K562 (cell line): ENCODE measurements at regions not wholly inside any gene's neighbourhood (a gene's known extent, or its start where the extent isn't known, plus 50 kb on each side); places are given as distances from the start of the nearest gene placed in this dataset.

Source experiments
- ATAC-seq: fragments of 200-7000 bp; cut with Tn5 transposase; 3 replicates; pipeline ENCODE4 v1.9.1; 2020; ENCODE audit warnings: moderate library complexity
- BruUV-seq: library from RNA; stranded (reverse); fragments of 400-500 nt; replicated peaks from 2 replicates; lab custom pipeline; 2021; lab: Mats Ljungman, UMichigan
- CTCF ChIA-PET: fragments of 300-600 bp; formaldehyde crosslinking; extraction: SDS; loops from one replicate; lab custom pipeline; 2021; ENCODE audit warnings: low intra/inter-chr PET ratio; lab: Yijun Ruan, JAX
- POLR2A ChIA-PET: fragments of 300-600, 350-650 bp; sonication (Branson Sonifier 250); formaldehyde crosslinking; extraction: SDS; loops from one replicate; lab custom pipeline; 2021; ENCODE audit warnings: antibody characterized with exemption, inconsistent platforms; lab: Yijun Ruan, JAX
- DNase-seq, 4 experiments: peaks; one replicate each; pipeline versions ENCODE4 v3.0.0 to v3.0.0-alpha.2; 2011 to 2018; ENCODE audit warnings: low spot score in 3 of 4, mixed read lengths in 3 of 4; ENCODE audit errors: extremely low read depth in 1 of 4
- FAIRE-seq: peaks from 2 replicates; lab custom pipeline; 2011; peaks lifted over from hg19 to GRCh38; lab: Jason Lieb, UNC
- H2AFZ ChIP-seq: 2 replicates; pipeline ENCODE4 v1.6.0; 2011; ENCODE audit warnings: low read depth, low read length, control low read depth, inconsistent platforms
- H3K27ac ChIP-seq: fragments of 200-600 bp; 3 replicates; pipeline ENCODE4 v1.8.0; 2011; ENCODE audit warnings: low read depth, mild to moderate bottlenecking, control low read depth, inconsistent platforms, low read length, moderate library complexity, mixed read lengths; ENCODE audit errors: extremely low read depth
- H3K27me3 ChIP-seq, 2 experiments: fragments of 300-600 bp in 1 of 2; 2 replicates in 1 of 2; 3 replicates in 1 of 2; pipeline versions ENCODE4 v1.6.0 to v1.8.0; 2011; ENCODE audit warnings: inconsistent platforms in 2 of 2, low read length in 2 of 2, mild to moderate bottlenecking in 1 of 2, mixed read lengths in 1 of 2, moderate library complexity in 1 of 2; ENCODE audit not compliant: control insufficient read depth in 2 of 2, insufficient read depth in 2 of 2
- H3K36me3 ChIP-seq: fragments of 300-600 bp; 3 replicates; pipeline ENCODE4 v1.8.0; 2011; ENCODE audit warnings: mild to moderate bottlenecking, low read length, inconsistent platforms; ENCODE audit not compliant: control insufficient read depth, insufficient read depth
- H3K4me1 ChIP-seq, 2 experiments: fragments of 200-600 bp in 1 of 2; replicated peaks in 1 of 2; 2 replicates in 1 of 2; 3 replicates in 1 of 2; pipeline versions ENCODE4 v1.5.1 to v1.8.0; 2011; ENCODE audit warnings: inconsistent platforms in 2 of 2, low read length in 2 of 2, mild to moderate bottlenecking in 1 of 2, mixed read lengths in 1 of 2, moderate library complexity in 1 of 2; ENCODE audit not compliant: control insufficient read depth in 2 of 2, insufficient read depth in 2 of 2
- H3K4me2 ChIP-seq: 2 replicates; pipeline ENCODE4 v1.6.1; 2011; ENCODE audit warnings: low read length, control low read depth, inconsistent platforms, mixed read lengths; ENCODE audit not compliant: insufficient read depth
- H3K4me3 ChIP-seq: fragments of 200-600 bp; sonication (generic), shearing (Covaris generic); 2 replicates; pipeline ENCODE4 v1.5.1; 2016; ENCODE audit warnings: control low read depth, inconsistent platforms
- H3K79me2 ChIP-seq: fragments of 200-600 bp; 3 replicates; pipeline ENCODE4 v1.8.0; 2011; ENCODE audit warnings: low read length, inconsistent platforms; ENCODE audit not compliant: control insufficient read depth, insufficient read depth
- H3K9ac ChIP-seq, 2 experiments: 2 replicates each; pipeline versions ENCODE4 v1.6.0 to v1.6.1; 2011; ENCODE audit warnings: low read depth in 2 of 2, low read length in 2 of 2, control low read depth in 1 of 2, inconsistent platforms in 1 of 2, mild to moderate bottlenecking in 1 of 2, mixed read lengths in 1 of 2; ENCODE audit not compliant: insufficient read depth in 1 of 2
- H3K9me1 ChIP-seq: one replicate; pipeline ENCODE4 v1.6.0; 2011; ENCODE audit warnings: inconsistent platforms, mild to moderate bottlenecking, low read length, moderate library complexity; ENCODE audit not compliant: control insufficient read depth, insufficient read depth
- H3K9me3 ChIP-seq: replicated peaks from 2 replicates; pipeline ENCODE4 v1.5.1; 2011; ENCODE audit warnings: low read depth, low read length, inconsistent platforms; ENCODE audit not compliant: control insufficient read depth, insufficient read depth
- H4K20me1 ChIP-seq: replicated peaks from 2 replicates; pipeline ENCODE4 v1.6.1; 2011; ENCODE audit warnings: low read length, inconsistent platforms, mixed read lengths; ENCODE audit not compliant: control insufficient read depth, insufficient read depth
- CBX1 ChIP-seq: sonication (generic); IDR thresholded peaks from 2 replicates; pipeline ENCODE4 v1.6.1; 2016; ENCODE audit warnings: antibody characterized with exemption, low read depth, mild to moderate bottlenecking
- DMBX1 ChIP-seq: fragments of 250-450 bp; sonication (Bioruptor Pico); IDR thresholded peaks from 2 replicates; pipeline ENCODE4 v1.8.0; 2022; ENCODE audit warnings: inconsistent platforms, mild to moderate bottlenecking, moderate library complexity, borderline replicate concordance
- E2F1 ChIP-seq: sonication (generic); formaldehyde crosslinking; IDR thresholded peaks from 2 replicates; pipeline ENCODE4 v1.8.1; 2023; ENCODE audit warnings: mild to moderate bottlenecking, missing genetic modification reagents, moderate library complexity
- HMG20B ChIP-seq: fragments of 250-450 bp; sonication (Bioruptor Pico); IDR thresholded peaks from 2 replicates; pipeline ENCODE4 v1.5.0; 2021; ENCODE audit warnings: mild to moderate bottlenecking
- PPARD ChIP-seq: fragments of 250-450 bp; sonication (Bioruptor Pico); IDR thresholded peaks from 2 replicates; pipeline ENCODE4 v1.8.0; 2022; ENCODE audit warnings: inconsistent platforms, mild to moderate bottlenecking, moderate library complexity
- PYGO2 ChIP-seq: fragments of 450-650 bp; IDR thresholded peaks from 2 replicates; pipeline ENCODE4 v1.6.1; 2016; ENCODE audit warnings: mild to moderate bottlenecking, missing genetic modification characterization, moderate library complexity, missing compliant biosample characterization
- RAD21 ChIP-seq, 2 experiments: fragments of 250-450 bp in 1 of 2; fragments of 450-650 bp in 1 of 2; sonication (Bioruptor Pico) in 1 of 2; formaldehyde crosslinking in 1 of 2; IDR thresholded peaks in 1 of 2; conservative IDR thresholded peaks in 1 of 2; 2 replicates each; pipeline versions ENCODE4 v1.4.0 to v1.8.0; 2020 to 2022; ENCODE audit warnings: mild to moderate bottlenecking in 2 of 2, moderate library complexity in 1 of 2
- TEAD4 ChIP-seq, 2 experiments: sonication (generic) in 1 of 2; formaldehyde crosslinking in 1 of 2; IDR thresholded peaks; 2 replicates each; pipeline versions ENCODE4 v1.6.1 to v1.8.0; 2012 to 2022; ENCODE audit warnings: borderline replicate concordance in 1 of 2, inconsistent platforms in 1 of 2, low read length in 1 of 2, mild to moderate bottlenecking in 1 of 2, missing genetic modification reagents in 1 of 2
- ZNF263 ChIP-seq: sonication (generic); formaldehyde crosslinking; IDR thresholded peaks from 2 replicates; pipeline ENCODE4 v1.8.0; 2022; ENCODE audit warnings: mild to moderate bottlenecking, missing genetic modification reagents, borderline replicate concordance
- WGBS: fragments of 100-300 bp; shearing (Covaris generic); methylation state at CpG from one replicate; pipeline ENCODE4 v1.1.6; 2016; ENCODE audit warnings: low coverage, mixed read lengths; ENCODE audit not compliant: insufficient coverage; ENCODE audit errors: missing lambda C conversion rate; 5-methylcytosine and 5-hydroxymethylcytosine counted together
- in situ Hi-C: fragments of 300-500 bp; cut with MboI; formaldehyde crosslinking; loops from 4 replicates; pipeline ENCODE4 v1.15.0; 2018; ENCODE audit warnings: inconsistent platforms, mixed read lengths
- intact Hi-C: fragments of 100-400 bp; cut with micrococcal nuclease; formaldehyde crosslinking; loops from 2 replicates; pipeline ENCODE4 v1.14.2; 2022
- TF ChIP-seq, protein P1 (sequence below), 2 experiments: fragments of 450-650 bp; IDR thresholded peaks; 2 replicates each; pipeline ENCODE4 v1.6.1; 2016

DNA sequence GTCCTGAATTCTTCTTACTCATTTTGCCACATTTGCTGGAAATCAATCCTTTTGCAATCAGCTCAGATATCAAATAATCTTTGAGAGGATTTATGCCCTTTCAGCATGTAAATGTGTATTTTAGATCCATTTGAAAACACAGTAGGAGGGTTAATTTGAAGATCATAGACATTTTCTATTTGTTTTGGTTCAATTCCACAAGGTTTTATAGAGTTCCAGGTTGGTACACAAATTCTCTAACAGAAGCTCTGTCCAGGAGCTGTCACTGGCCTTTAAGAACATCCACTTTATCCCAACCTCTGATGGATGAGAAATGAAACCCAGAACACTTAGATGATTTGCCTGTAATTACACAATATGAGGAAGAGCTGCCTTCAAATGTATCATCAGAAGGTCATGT lies 157.3 kb upstream of the CHAC2 start (continued):
- no peak for TF ChIP-seq PPARD (CRISPR knock-in tag)
- TF ChIP-seq, protein P1, sequence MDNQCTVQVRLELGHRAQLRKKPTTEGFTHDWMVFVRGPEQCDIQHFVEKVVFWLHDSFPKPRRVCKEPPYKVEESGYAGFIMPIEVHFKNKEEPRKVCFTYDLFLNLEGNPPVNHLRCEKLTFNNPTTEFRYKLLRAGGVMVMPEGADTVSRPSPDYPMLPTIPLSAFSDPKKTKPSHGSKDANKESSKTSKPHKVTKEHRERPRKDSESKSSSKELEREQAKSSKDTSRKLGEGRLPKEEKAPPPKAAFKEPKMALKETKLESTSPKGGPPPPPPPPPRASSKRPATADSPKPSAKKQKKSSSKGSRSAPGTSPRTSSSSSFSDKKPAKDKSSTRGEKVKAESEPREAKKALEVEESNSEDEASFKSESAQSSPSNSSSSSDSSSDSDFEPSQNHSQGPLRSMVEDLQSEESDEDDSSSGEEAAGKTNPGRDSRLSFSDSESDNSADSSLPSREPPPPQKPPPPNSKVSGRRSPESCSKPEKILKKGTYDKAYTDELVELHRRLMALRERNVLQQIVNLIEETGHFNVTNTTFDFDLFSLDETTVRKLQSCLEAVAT (IDR thresholded peaks at IDR 0.05): no peak
- TF ChIP-seq E2F1: no peak
- no peak for TF ChIP-seq PYGO2
- TF ChIP-seq DMBX1: no peak
- TF ChIP-seq ZNF263 (CRISPR knock-in tag): no peak

DNA sequence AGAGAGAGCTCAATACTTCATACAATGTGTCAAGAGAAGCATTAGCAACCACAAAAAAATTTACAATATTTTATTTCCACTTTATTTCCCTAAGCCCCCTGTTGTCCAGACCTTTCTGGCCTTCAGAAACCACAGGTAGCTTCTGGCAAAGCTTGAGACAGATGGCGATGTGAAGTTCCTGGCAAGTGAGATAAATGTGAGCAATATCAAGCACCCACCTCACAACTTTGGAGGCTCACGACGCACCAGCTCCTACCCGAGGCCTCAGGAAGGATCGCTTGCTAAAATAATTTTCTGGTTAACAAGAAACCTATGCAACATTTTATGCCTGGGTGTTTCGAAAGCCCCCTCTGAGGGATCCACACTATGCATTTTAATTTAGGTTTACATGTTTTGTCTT lies 158.1 kb upstream of the CHAC2 start:
- no peak overlapping the region for H2AFZ ChIP-seq
- H3K9me1 ChIP-seq: no peaks in the 10 kb centered on the region
- no peak overlapping the region for H3K9ac ChIP-seq
- in situ Hi-C loops (no loop called here), intact Hi-C loops (no loop called here)
- H3K4me1 ChIP-seq: no peaks in the 10 kb centered on the region
- H3K4me2 ChIP-seq: no peak overlapping the region
- ChIA-PET POLR2A (interaction anchor here (0.6 to 1.5 kb wide), 4 partner anchors 13 to 1238 kb away, joined by 3 to 4 read pairs (median 3); no protein-coding TSS in a partner anchor), CTCF (no interaction called here)
- under 1% methylated on average over 6 of the region's 6 CpGs for WGBS
- FAIRE-seq: no peak
- no peak for TF ChIP-seq TEAD4 (IDR thresholded peaks at IDR 0.05; ENCODE audit: low read length)
- TF ChIP-seq TEAD4 (CRISPR knock-in tag; IDR thresholded peaks at IDR 0.05; ENCODE audit: borderline replicate concordance): no peak
- TF ChIP-seq HMG20B: no peak
- 0 out of 4 replicates have a peak, but pooled peaks of 1 of the 2 experiments have one; percentile 10 for TF ChIP-seq RAD21 (CRISPR knock-in tag; conservative IDR thresholded peaks at IDR 0.05 in 1 of 2, IDR thresholded peaks at IDR 0.05 in 1 of 2)
- no peak for TF ChIP-seq CBX1
- H3K9me3 ChIP-seq: no peaks in the 10 kb centered on the region
- H3K36me3 ChIP-seq: no peaks in the 10 kb centered on the region
- H4K20me1 ChIP-seq: no peaks in the 10 kb centered on the region
- H3K4me3 ChIP-seq: no peak overlapping the region
- no TSS peak for BruUV-seq
- no peak overlapping the region for H3K27ac ChIP-seq
- ATAC-seq: no peak
- H3K79me2 ChIP-seq: no peaks in the 10 kb centered on the region
- H3K27me3 ChIP-seq: no peaks in the 10 kb centered on the region
- no peak for DNase-seq
